ENCODE measurements at regions not wholly inside any gene's neighbourhood (a gene's known extent, or its start where the extent isn't known, plus 50 kb on each side); places are given as distances from the start of the nearest gene placed in this dataset.
"Not testable (repeated sequence)": the region's sequence is repeated elsewhere in the genome, so short reads cannot be mapped to it uniquely, and the experiment has no call there.

GRCh38 chr10:118916777-118917176, 112.7 kb upstream of the NANOS1 start:
- no peak for DNase-seq (ENCODE audit: low spot score)

DNA sequence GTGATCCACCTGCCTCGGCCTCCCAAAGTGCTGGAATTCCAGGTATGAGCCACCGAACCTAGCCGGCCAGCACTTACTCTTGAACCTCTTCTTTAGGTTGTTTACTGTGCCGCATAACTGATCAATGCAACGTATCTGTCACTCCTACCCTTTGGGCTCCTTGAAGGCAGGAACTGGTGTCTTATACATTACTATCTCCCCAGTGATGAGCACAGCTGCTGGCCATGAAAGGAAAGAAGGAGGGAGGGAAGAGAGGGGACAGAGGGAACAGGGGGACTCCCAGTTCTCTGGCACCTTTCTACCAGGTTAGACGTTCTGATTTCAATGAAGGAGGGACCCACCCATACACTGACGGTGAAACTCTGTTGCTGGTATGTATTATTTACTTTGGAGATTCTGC, 111.8 kb upstream of the NANOS1 start:
- no peak for DNase-seq (ENCODE audit: low spot score)

DNA sequence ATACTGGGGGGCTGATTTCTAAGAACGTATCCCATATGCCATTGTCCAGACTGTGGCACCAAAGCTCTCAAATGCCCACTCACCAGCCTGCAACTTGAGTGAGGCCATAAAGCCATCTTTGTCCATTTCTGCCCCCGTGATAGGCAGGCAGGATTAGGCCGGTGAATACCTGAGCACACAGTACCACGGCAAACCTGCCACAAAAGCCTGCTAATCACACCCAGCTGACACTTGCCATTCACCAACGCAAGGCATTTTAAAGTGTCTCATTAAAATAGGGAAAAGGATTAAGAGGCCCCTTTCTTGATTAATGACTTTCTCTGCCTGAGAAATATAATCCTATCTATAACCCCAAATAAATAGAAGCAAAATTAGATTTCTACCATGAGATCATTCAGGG, 111.4 kb upstream of the NANOS1 start:
- no peak for DNase-seq (ENCODE audit: low spot score)

- DNase-seq (ENCODE audit: low spot score), result no peak
These were observed 110.9 kb upstream of the NANOS1 start for GRCh38 chr10:118918587-118918986.

GRCh38 chr10:118920206-118920605, 109.3 kb upstream of the NANOS1 start:
- DNase-seq (ENCODE audit: low spot score), result no peak

- no peak for DNase-seq (ENCODE audit: low spot score)
These were observed 107.3 kb upstream of the NANOS1 start for GRCh38 chr10:118922226-118922625.

DNA sequence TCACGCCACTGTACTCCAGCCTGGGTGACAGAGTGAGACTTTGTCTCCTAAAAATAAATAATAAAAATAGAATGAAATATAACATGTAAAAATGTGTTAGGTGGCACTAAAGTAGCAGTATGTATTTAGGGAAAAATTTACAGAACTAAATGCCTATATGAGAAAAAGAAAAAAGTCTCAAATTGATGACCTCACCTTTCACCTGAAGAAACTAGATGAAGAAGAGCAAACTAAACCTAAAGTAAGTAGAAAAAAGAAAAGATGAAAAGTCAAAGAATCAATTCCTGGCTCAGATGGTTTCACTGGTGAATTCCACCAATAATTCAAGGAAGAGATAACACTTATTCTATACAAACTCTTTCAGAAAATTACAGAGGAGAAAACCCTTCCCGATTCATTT, 106.5 kb upstream of the NANOS1 start:
- DNase-seq (ENCODE audit: low spot score), result no peak

DNA sequence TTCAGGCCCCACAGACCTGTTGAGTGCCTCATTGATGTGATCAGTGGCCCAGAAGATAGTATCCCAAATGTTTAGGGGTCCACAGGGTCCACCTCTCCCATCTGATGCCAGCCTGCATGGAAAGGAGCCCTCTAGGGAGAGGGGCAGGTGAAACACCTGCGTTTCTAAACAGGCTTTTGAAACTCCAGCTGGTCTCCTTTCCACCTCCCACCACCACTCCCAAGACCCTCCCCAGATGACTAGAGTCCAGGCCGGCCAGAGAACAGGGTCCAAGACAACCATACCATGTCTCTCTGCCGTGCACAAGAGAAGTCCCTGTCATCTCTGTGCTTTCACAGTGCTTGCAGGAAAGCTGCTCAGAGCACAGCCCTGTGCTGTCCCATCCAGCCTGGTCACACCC, 105.0 kb upstream of the NANOS1 start:
- no peak for DNase-seq (ENCODE audit: low spot score)

DNA sequence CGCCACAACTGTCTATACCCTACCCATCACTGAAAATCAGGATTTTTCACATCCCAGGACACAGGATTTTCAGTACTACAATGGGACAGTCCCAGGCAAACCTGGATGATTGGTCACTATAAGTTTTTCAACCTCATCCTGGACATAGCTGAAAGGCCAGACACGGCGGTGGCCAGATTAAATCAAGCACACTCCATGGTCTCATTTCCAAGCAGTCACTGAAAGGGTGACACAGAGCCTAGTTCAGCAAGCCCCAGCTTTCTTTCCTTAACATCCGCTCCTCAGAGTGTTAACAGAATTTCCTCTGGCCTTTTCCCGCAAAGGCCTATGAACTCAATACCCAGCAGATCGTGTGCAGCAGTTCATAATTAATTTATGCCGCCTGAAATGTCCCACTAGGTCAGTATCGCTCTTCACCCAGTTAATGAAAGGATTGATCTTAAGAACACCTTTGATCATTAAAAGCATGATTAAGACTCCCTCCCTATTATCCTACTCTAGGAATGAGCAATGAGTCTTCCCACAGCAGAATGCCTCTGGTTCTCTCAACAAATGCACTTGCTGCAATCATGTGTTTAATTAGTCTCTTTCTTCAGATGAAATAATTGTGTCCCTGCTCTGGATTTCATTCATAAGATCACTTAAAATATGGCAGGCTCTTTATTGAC, 104.0 kb upstream of the NANOS1 start:
- no peak for DNase-seq (ENCODE audit: low spot score)

GRCh38 chr10:118926072-118926417, 103.5 kb upstream of the NANOS1 start:
- no peak for DNase-seq (ENCODE audit: low spot score)

GRCh38 chr10:118926441-118926840, 103.1 kb upstream of the NANOS1 start:
- no peak for DNase-seq (ENCODE audit: low spot score)

- DNase-seq (ENCODE audit: low spot score), result no peak
These were observed 102.6 kb upstream of the NANOS1 start for GRCh38 chr10:118926903-118927302.

- no peak for DNase-seq (ENCODE audit: low spot score)
These were observed 102.2 kb upstream of the NANOS1 start for GRCh38 chr10:118927321-118927720.

DNA sequence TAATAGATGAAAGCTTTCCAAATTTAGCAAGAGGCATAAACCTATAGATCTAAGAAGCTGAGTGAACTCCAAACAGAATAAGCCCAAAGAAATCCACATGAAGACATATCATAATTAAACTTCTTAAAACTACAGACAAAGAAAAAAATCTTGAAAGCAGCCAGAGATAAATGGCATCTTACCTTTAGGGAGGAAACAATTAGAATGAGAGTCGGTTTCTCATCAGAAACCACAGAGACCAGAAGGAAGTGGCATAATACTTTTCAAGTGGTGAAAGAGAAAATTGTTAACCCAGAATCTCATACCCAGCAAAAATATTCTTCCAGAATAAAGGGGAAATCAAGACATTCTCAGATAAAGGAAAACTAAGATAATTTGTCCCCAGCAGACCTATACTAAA, 98.9 kb upstream of the NANOS1 start:
- DNase-seq (ENCODE audit: low spot score), result no peak

DNA sequence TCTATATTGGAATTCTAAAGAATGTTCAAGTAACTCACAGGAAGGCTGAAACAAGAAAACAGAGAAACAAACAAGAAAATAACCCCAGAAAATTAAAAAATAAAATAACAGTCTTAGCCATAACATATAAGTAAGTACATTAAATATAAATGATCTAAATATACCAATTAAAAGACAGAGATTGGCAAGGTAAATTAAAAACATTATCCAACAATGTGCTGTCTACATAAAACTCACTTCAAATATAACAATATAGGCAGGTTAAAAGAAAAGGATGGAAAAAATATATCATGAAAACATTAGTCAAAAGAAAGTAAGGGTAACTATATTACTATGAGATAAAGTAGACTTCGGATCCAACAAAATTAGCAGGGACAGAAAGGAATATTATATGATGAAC, 98.1 kb upstream of the NANOS1 start:
- no peak for DNase-seq (ENCODE audit: low spot score)

DNA sequence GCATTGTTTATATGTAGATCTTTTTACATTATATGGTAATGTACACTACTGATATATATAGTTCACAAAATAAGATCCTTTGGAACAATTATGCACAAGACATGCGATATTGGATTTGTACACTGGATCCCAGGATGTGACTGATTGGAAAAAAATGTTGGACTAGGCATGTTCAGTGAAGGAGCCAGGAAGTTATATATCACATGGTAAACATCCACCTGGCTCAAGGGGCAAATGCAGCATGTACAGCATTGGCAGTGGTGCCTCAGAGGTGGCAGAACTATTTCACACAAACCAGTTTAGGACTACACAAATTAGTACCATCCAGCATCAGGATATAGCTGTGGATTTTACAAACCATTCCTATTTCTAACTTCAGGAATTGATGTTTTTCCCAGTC, 97.4 kb upstream of the NANOS1 start:
- not testable (repeated sequence) for DNase-seq (ENCODE audit: low spot score)

- DNase-seq (ENCODE audit: low spot score), result no peak
These were observed 92.3 kb upstream of the NANOS1 start for GRCh38 chr10:118937226-118937625.

DNA sequence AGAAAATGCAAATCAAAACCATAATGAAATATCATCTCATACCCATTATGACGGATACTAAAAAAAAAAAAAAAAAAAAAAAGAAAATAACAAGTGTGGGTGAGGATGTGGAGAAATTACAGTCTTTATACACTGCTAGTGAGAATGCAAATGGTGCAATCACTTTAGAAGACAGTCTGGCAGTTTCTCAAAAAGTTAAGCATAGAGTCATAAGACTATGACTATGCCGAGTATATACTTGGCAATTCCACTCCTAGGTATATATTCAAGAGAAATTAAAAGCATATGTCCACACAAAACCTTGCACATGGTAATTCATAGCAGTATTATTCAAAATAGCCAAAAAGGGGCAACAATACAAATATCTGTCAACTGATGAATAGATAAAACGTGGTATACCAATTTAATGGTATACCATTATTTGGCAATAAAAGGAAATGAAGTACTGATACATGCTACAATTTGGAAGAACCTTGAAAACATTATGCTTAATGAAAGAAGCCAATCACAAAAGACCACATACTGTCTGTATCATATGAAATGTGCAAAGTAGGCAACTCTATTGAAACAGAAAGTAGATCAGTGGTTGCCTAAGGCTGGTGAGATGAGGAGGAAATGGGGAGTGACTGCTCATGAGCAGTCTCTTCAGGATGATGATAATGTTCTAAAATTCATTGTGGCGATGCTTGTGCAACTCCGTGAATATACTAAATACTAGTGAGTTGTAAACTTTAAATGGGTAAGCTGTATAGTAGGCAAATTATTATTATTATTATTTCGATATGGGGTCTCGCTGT, 90.1 kb upstream of the NANOS1 start:
- DNase-seq (ENCODE audit: low spot score), result no peak

DNA sequence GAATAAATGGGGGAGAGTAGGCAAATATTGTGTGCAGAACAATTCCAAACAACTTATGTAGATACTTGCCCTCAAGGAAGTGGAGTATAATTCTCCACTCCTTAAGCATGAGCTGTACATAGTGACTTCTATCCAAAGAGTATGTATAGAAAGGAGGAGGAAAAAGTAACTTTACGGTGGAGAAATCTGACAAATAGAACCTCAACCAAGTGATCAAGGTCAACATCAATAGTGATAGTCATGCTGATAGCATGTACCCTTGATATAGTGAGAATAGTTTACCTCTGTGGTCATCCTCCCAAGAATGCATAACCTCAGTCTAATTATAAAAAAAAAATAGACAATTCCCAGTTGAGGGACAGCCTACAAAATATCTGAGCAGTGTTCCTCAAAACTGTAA, 89.1 kb upstream of the NANOS1 start:
- DNase-seq (ENCODE audit: low spot score), result no peak

GRCh38 chr10:118943253-118943652, 86.3 kb upstream of the NANOS1 start:
- DNase-seq (ENCODE audit: low spot score), result no peak

DNA sequence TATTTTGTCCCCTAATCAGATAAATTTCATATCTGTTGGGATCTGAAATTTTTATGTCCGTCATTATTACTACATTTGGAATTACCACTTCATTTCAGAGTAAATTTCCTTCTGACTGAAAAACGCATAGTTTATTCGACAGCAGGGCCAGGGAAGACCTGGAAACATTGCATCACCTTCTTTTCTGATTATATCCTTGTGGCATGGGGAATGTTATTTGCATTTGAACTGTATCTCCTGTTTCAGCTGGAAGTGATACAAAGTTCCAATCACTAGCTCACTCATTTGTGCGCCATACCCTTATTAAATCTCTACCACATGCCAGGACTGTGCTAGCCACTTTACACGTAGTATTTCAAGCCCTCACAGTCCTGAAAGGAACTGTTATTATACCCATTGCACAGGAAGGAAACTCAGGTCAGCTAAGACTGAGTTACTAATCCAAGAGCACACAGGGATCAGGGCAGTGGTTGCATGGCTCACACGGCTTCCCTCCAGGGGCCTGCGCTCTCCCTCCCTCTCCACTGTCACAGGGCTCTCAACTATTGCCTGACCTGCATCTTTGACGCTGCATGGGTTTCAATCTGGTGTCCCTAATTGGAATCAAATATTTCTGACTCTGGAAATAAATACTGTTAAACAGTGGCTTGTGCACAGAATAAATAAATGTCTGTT, 84.4 kb upstream of the NANOS1 start:
- DNase-seq (ENCODE audit: low spot score), result no peak

- no peak for DNase-seq (ENCODE audit: low spot score)
These were observed 80.7 kb upstream of the NANOS1 start for GRCh38 chr10:118948786-118949185.

- DNase-seq (ENCODE audit: low spot score), result no peak
These were observed 79.3 kb upstream of the NANOS1 start for GRCh38 chr10:118950190-118950680.

Measured in germinal center (tissue), 1 donor.